Type B pancreatic cell (in vitro differentiated cells): ENCODE measurements at regions not wholly inside any gene's neighbourhood (a gene's known extent, or its start where the extent isn't known, plus 50 kb on each side); places are given as distances from the start of the nearest gene placed in this dataset.

Experiments used
- DNase-seq: peaks from one replicate; pipeline ENCODE4 v3.0.0; 2021; ENCODE audit warnings: mixed read lengths; ENCODE audit not compliant: unreplicated experiment; ENCODE audit errors: extremely low spot score
- H3K27ac Mint-ChIP-seq: 2 replicates; pipeline ENCODE4 v1.8.0; 2021; ENCODE audit warnings: mild to moderate bottlenecking, mixed read lengths
- H3K27me3 Mint-ChIP-seq: 2 replicates; pipeline ENCODE4 v1.8.0; 2021; ENCODE audit warnings: mixed read lengths
- H3K36me3 Mint-ChIP-seq: 2 replicates; pipeline ENCODE4 v1.8.0; 2021; ENCODE audit warnings: mixed read lengths
- H3K4me1 Mint-ChIP-seq: one replicate; pipeline ENCODE4 v1.8.0; 2021; ENCODE audit warnings: mixed read lengths; ENCODE audit not compliant: unreplicated experiment
- H3K4me3 Mint-ChIP-seq: 2 replicates; pipeline ENCODE4 v1.8.0; 2021; ENCODE audit warnings: mild to moderate bottlenecking, mixed read lengths
- H3K9me3 Mint-ChIP-seq: 2 replicates; pipeline ENCODE4 v1.8.0; 2021; ENCODE audit warnings: mixed read lengths
- CTCF ChIP-seq: fragments of 200-600 bp; sonication (generic); conservative IDR thresholded peaks from 2 replicates; pipeline ENCODE4 v1.5.0; 2021; ENCODE audit warnings: antibody characterized with exemption, mild to moderate bottlenecking

DNA sequence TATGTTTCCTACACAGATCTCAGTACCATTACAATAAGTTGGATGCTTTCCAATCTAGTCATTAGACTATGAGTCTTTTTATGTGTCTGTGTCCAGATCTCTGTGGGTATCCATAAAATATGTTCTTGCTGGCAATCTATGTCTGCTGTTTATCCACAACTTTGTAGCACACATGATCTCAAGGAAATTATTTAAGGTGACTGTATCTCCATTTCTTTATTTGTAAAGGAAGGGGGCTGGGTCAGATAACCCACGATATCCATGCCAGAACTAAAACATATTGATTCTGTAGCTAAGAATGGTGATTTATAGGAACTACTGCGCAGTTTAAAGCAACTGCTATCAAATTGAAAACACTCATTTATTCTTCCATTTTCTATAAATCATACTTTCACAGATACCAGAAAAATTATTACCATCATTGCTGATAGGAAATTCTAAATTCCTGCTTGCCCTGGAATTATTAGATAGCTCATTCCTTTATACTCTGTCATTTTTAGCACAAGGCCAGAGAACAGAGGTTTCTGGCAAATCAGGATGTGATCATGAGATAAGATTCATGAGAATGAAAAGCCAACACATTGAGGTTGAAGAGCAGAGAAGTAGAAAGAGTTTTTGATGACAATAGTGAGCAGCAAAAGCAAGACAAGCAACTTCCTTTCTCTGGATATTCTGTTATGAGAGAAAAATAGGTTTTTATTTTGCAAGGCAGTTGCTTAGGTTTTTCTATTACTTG lies 851.4 kb upstream of the CITED2 start:
- H3K4me1 Mint-ChIP-seq, result no peaks in the 10 kb centered on the region
- no peaks in the 10 kb centered on the region for H3K27me3 Mint-ChIP-seq
- no peak overlapping the region for H3K4me3 Mint-ChIP-seq
- no peak overlapping the region for H3K27ac Mint-ChIP-seq
- H3K9me3 Mint-ChIP-seq, result peaks cover 6% of the 10 kb centered on the region
- TF ChIP-seq CTCF, result no peak
- H3K36me3 Mint-ChIP-seq, result no peaks in the 10 kb centered on the region
- no peak for DNase-seq

DNA sequence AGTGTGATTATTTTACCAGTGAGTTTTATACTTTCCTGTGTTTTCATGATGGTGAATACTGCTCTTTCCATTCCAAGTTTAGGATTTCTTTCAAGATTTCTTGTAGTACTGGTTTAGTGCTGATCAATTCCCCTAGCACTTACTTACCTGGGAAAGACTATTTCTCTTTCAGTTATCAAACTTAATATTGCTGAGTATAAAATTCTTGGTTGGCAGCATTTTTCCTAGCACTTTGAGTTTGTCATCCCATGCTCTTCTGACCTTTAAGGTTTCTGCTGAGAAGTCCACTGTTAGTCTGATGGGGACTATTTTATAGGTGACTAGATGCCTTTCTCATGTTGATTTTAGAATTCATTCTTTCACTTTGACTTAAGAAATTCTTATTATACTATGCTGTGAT lies 842.8 kb upstream of the CITED2 start:
- Mint-ChIP-seq H3K4me3 (no peak overlapping the region), H3K4me1 (no peaks in the 10 kb centered on the region), H3K27me3 (no peaks in the 10 kb centered on the region), H3K9me3 (peaks cover 11% of the 10 kb centered on the region), H3K36me3 (no peaks in the 10 kb centered on the region), H3K27ac (no peak overlapping the region)
- TF ChIP-seq CTCF, result no peak
- no peak for DNase-seq

GRCh38 chr6:140209775-140210174 lies 835.3 kb upstream of the CITED2 start:
- Mint-ChIP-seq H3K4me3 (no peak overlapping the region), H3K27ac (no peak overlapping the region), H3K36me3 (no peaks in the 10 kb centered on the region), H3K4me1 (no peaks in the 10 kb centered on the region), H3K9me3 (no peaks in the 10 kb centered on the region), H3K27me3 (no peaks in the 10 kb centered on the region)
- TF ChIP-seq CTCF, result no peak
- DNase-seq, result no peak

GRCh38 chr6:140208286-140208685 lies 833.8 kb upstream of the CITED2 start:
- no peak for TF ChIP-seq CTCF
- Mint-ChIP-seq H3K4me1 (no peaks in the 10 kb centered on the region), H3K36me3 (no peaks in the 10 kb centered on the region)

GRCh38 chr6:140205795-140206593 lies 831.5 kb upstream of the CITED2 start:
- Mint-ChIP-seq H3K4me3 (no peak overlapping the region), H3K9me3 (peaks cover 3% of the 10 kb centered on the region), H3K36me3 (no peaks in the 10 kb centered on the region), H3K27ac (no peak overlapping the region), H3K4me1 (no peaks in the 10 kb centered on the region), H3K27me3 (no peaks in the 10 kb centered on the region)
- TF ChIP-seq CTCF, result no peak
- no peak for DNase-seq

More at GRCh38 chr6:140208286-140208685, 833.8 kb upstream of the CITED2 start:
- no peak for DNase-seq
- Mint-ChIP-seq H3K4me3 (no peak overlapping the region), H3K9me3 (no peaks in the 10 kb centered on the region), H3K27me3 (no peaks in the 10 kb centered on the region), H3K27ac (no peak overlapping the region)
